H9 (cell line): ENCODE measurements at regions not wholly inside any gene's neighbourhood (a gene's known extent, or its start where the extent isn't known, plus 50 kb on each side); places are given as distances from the start of the nearest gene placed in this dataset.
A peak's percentile ranks its signal among the peaks of the same experiment; 100 is the strongest.

Experiments used
- DNase-seq: peaks from one replicate; pipeline ENCODE4 v3.0.0-alpha.2; 2017
- H2AFZ ChIP-seq: one replicate; pipeline ENCODE4 v1.6.1; 2013; ENCODE audit warnings: mild to moderate bottlenecking, low read length, control low read depth, moderate library complexity
- H2AK5ac ChIP-seq: 2 replicates; pipeline ENCODE4 v1.6.1; 2013; ENCODE audit warnings: low read length, control low read depth, mixed read lengths; ENCODE audit not compliant: insufficient read length
- H2BK120ac ChIP-seq: one replicate; pipeline ENCODE4 v1.6.1; 2013; ENCODE audit warnings: low read depth, mild to moderate bottlenecking, low read length, control low read depth, inconsistent platforms; ENCODE audit not compliant: poor library complexity, severe bottlenecking
- H2BK12ac ChIP-seq: 2 replicates; pipeline ENCODE4 v1.6.1; 2013; ENCODE audit warnings: low read length, control low read depth, mixed read lengths, low read depth; ENCODE audit not compliant: insufficient read length
- H2BK15ac ChIP-seq: 2 replicates; pipeline ENCODE4 v1.6.1; 2013; ENCODE audit warnings: low read depth, low read length, control low read depth
- H2BK20ac ChIP-seq: one replicate; pipeline ENCODE4 v1.6.1; 2013; ENCODE audit warnings: low read depth, mild to moderate bottlenecking, low read length, control low read depth, inconsistent platforms; ENCODE audit not compliant: poor library complexity, severe bottlenecking
- H2BK5ac ChIP-seq: 2 replicates; pipeline ENCODE4 v1.6.1; 2013; ENCODE audit warnings: low read length, control low read depth, mixed read lengths; ENCODE audit not compliant: insufficient read length
- H3K14ac ChIP-seq: 2 replicates; pipeline ENCODE4 v1.6.1; 2013; ENCODE audit warnings: low read length, control low read depth; ENCODE audit not compliant: insufficient read depth
- H3K18ac ChIP-seq: 2 replicates; pipeline ENCODE4 v1.6.1; 2013; ENCODE audit warnings: low read depth, mild to moderate bottlenecking, mixed read lengths, low read length, control low read depth; ENCODE audit not compliant: insufficient read length
- H3K23ac ChIP-seq: 2 replicates; pipeline ENCODE4 v1.6.1; 2013; ENCODE audit warnings: low read length, control low read depth, mixed read lengths, low read depth; ENCODE audit not compliant: insufficient read length
- H3K23me2 ChIP-seq: 2 replicates; pipeline ENCODE4 v1.6.1; 2013; ENCODE audit warnings: low read depth, mild to moderate bottlenecking, mixed read lengths, low read length, control low read depth; ENCODE audit not compliant: insufficient read length, poor library complexity, severe bottlenecking
- H3K27ac ChIP-seq: 2 replicates; pipeline ENCODE4 v1.5.1; 2013; ENCODE audit warnings: low read length, control low read depth, mixed read lengths, low read depth; ENCODE audit not compliant: insufficient read length
- H3K27me3 ChIP-seq: 2 replicates; pipeline ENCODE4 v1.6.1; 2013; ENCODE audit warnings: low read length, control low read depth, inconsistent platforms; ENCODE audit not compliant: insufficient read depth
- H3K4ac ChIP-seq: 2 replicates; pipeline ENCODE4 v1.6.1; 2013; ENCODE audit warnings: low read depth, mild to moderate bottlenecking, control low read depth, inconsistent platforms, low read length, moderate library complexity
- H3K4me1 ChIP-seq: 2 replicates; pipeline ENCODE4 v1.6.1; 2013; ENCODE audit warnings: low read length, control low read depth, inconsistent platforms; ENCODE audit not compliant: insufficient read depth
- H3K4me2 ChIP-seq: 2 replicates; pipeline ENCODE4 v1.6.1; 2013; ENCODE audit warnings: low read length, control low read depth, mixed read lengths; ENCODE audit not compliant: insufficient read length, insufficient read depth
- H3K56ac ChIP-seq: 2 replicates; pipeline ENCODE4 v1.6.1; 2013; ENCODE audit warnings: low read depth, mild to moderate bottlenecking, mixed read lengths, low read length, control low read depth; ENCODE audit not compliant: insufficient read length
- H3K79me1 ChIP-seq: 2 replicates; pipeline ENCODE4 v1.6.1; 2013; ENCODE audit warnings: low read depth, mild to moderate bottlenecking, moderate library complexity, low read length, control low read depth, inconsistent platforms; ENCODE audit not compliant: insufficient read depth, poor library complexity, severe bottlenecking
- H3K79me2 ChIP-seq: 2 replicates; pipeline ENCODE4 v1.6.1; 2013; ENCODE audit warnings: low read length, control low read depth, inconsistent platforms; ENCODE audit not compliant: insufficient read depth
- H3K9ac ChIP-seq: 2 replicates; pipeline ENCODE4 v1.6.1; 2013; ENCODE audit warnings: low read length, control low read depth, mixed read lengths; ENCODE audit not compliant: insufficient read length; ENCODE audit errors: extremely low read depth
- H3K9me3 ChIP-seq: one replicate; pipeline ENCODE4 v1.6.1; 2013; ENCODE audit warnings: low read depth, low read length, inconsistent platforms; ENCODE audit not compliant: control insufficient read depth
- H3T11ph ChIP-seq: one replicate; pipeline ENCODE4 v1.6.1; 2013; ENCODE audit warnings: mild to moderate bottlenecking, low read length, control low read depth, inconsistent platforms
- H4K20me1 ChIP-seq: one replicate; pipeline ENCODE4 v1.6.1; 2013; ENCODE audit not compliant: control insufficient read depth, insufficient read length, insufficient read depth
- H4K5ac ChIP-seq: 2 replicates; pipeline ENCODE4 v1.6.1; 2013; ENCODE audit warnings: low read depth, mild to moderate bottlenecking, mixed read lengths, low read length, control low read depth; ENCODE audit not compliant: insufficient read length
- H4K8ac ChIP-seq: replicated peaks from 2 replicates; pipeline ENCODE4 v1.6.1; 2013; ENCODE audit warnings: low read length, control low read depth, mixed read lengths, low read depth; ENCODE audit not compliant: insufficient read length
- H4K91ac ChIP-seq: 2 replicates; pipeline ENCODE4 v1.6.1; 2013; ENCODE audit warnings: low read depth, mild to moderate bottlenecking, moderate library complexity, mixed read lengths, low read length, control low read depth; ENCODE audit not compliant: insufficient read length
- H3K27ac Mint-ChIP-seq, 3 experiments: 2 replicates in 2 of 3; 3 replicates in 1 of 3; pipeline ENCODE4 v1.8.0; 2020 to 2021; ENCODE audit warnings: mixed read lengths in 3 of 3, mild to moderate bottlenecking in 1 of 3, moderate library complexity in 1 of 3
- H3K27me3 Mint-ChIP-seq: 2 replicates; pipeline ENCODE4 v1.8.0; 2021; ENCODE audit warnings: low read depth, mild to moderate bottlenecking, moderate library complexity, mixed read lengths
- H3K36me3 Mint-ChIP-seq, 3 experiments: 2 replicates in 2 of 3; 3 replicates in 1 of 3; pipeline ENCODE4 v1.8.0; 2020 to 2021; ENCODE audit warnings: low read depth in 3 of 3, mixed read lengths in 3 of 3; ENCODE audit not compliant: insufficient read depth in 1 of 3
- H3K4me1 Mint-ChIP-seq, 2 experiments: 2 replicates each; pipeline ENCODE4 v1.8.0; 2020; ENCODE audit warnings: mixed read lengths in 2 of 2
- H3K4me3 Mint-ChIP-seq, 2 experiments: 2 replicates in 1 of 2; 3 replicates in 1 of 2; pipeline ENCODE4 v1.8.0; 2020 to 2021; ENCODE audit warnings: mild to moderate bottlenecking in 2 of 2, mixed read lengths in 2 of 2, moderate library complexity in 1 of 2
- H3K9me3 Mint-ChIP-seq, 2 experiments: 2 replicates in 1 of 2; 3 replicates in 1 of 2; pipeline ENCODE4 v1.8.0; 2020; ENCODE audit warnings: mild to moderate bottlenecking in 2 of 2, mixed read lengths in 2 of 2, moderate library complexity in 1 of 2
- WGBS: extraction: QIAGEN DNeasy Blood & Tissue Kit; methylation state at CpG from one replicate; pipeline ENCODE4 v1.1.7; 2013; ENCODE audit warnings: missing lambda C conversion rate, low lambda C conversion rate, mixed read lengths; ENCODE audit not compliant: insufficient read length; ENCODE audit errors: extremely low coverage; 5-methylcytosine and 5-hydroxymethylcytosine counted together
- TF ChIP-seq, protein P1 (sequence below): fragments of 200-600 bp; sonication (generic); conservative IDR thresholded peaks from 3 replicates; pipeline ENCODE4 v1.8.0; 2021; ENCODE audit warnings: antibody characterized with exemption, mild to moderate bottlenecking

DNA sequence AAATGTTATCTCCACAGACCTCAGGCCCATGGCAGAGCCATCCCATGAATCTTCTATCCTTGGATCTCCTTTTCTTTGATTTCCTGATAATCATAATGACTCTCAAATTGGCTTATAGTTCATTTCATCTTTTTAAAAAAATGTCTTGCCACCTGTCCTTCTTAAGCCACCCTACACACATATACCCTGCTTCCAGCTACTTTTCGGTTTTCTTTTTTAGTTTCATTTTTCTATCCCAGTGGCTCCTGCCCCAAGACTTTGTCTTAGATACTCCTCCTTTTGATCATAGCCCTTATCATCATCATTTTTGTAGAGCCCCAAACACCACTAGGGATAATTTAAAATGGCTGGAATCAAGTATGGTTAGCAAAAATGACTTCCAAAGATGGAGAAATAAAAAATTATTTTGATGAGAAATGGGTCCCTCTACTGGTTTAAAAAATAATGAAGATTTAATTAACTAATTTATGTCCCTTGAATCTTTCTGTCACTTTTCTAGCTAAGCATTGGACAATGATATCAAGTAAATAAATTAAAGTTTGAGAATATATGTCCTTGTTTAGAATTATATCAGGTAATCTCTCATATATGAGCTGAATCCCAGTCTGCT, 277.3 kb upstream of the SEMA3D start:
- Histone ChIP-seq H4K91ac (no peak overlapping the region), H2AFZ (no peak overlapping the region)
- no peaks in the 10 kb centered on the region for H3K36me3 Mint-ChIP-seq

More for the DNA sequence above, 277.3 kb upstream of the SEMA3D start:
- Histone ChIP-seq H3K4ac (no peak overlapping the region), H3K4me1 (no peaks in the 10 kb centered on the region), H3T11ph (no peak overlapping the region), H3K14ac (no peak overlapping the region), H2BK120ac (no peak overlapping the region), H2BK20ac (no peak overlapping the region), H3K79me2 (no peaks in the 10 kb centered on the region), H2BK5ac (no peak overlapping the region), H3K23me2 (no peaks in the 10 kb centered on the region), H3K9me3 (no peaks in the 10 kb centered on the region), H3K18ac (no peak overlapping the region), H3K23ac (no peak overlapping the region), H2AK5ac (no peak overlapping the region), H4K20me1 (no peaks in the 10 kb centered on the region), H2BK15ac (no peak overlapping the region), H4K5ac (no peak overlapping the region), H3K27me3 (no peaks in the 10 kb centered on the region), H4K8ac (no peak overlapping the region), H3K4me2 (no peak overlapping the region), H3K27ac (no peak overlapping the region), H2BK12ac (no peak overlapping the region), H3K9ac (no peak overlapping the region), H3K79me1 (no peaks in the 10 kb centered on the region), H3K56ac (no peak overlapping the region)
- Mint-ChIP-seq H3K9me3 (no peaks in the 10 kb centered on the region), H3K4me3 (no peak overlapping the region), H3K4me1 (no peaks in the 10 kb centered on the region), H3K27me3 (no peaks in the 10 kb centered on the region), H3K27ac (no peak overlapping the region)
- no CpG with 5 or more reads among the region's 1 CpG for WGBS
- no peak for DNase-seq
- TF ChIP-seq, protein P1, sequence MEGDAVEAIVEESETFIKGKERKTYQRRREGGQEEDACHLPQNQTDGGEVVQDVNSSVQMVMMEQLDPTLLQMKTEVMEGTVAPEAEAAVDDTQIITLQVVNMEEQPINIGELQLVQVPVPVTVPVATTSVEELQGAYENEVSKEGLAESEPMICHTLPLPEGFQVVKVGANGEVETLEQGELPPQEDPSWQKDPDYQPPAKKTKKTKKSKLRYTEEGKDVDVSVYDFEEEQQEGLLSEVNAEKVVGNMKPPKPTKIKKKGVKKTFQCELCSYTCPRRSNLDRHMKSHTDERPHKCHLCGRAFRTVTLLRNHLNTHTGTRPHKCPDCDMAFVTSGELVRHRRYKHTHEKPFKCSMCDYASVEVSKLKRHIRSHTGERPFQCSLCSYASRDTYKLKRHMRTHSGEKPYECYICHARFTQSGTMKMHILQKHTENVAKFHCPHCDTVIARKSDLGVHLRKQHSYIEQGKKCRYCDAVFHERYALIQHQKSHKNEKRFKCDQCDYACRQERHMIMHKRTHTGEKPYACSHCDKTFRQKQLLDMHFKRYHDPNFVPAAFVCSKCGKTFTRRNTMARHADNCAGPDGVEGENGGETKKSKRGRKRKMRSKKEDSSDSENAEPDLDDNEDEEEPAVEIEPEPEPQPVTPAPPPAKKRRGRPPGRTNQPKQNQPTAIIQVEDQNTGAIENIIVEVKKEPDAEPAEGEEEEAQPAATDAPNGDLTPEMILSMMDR = peak; percentile 46; the same call in 2 of the 3 replicates
